Stimulated activated CD4-positive, alpha-beta T cell treated with anti-CD3 and anti-CD28 coated beads, Interleukin-1b, Interleukin-23, amount 100 ng/mL, for 48 hours (primary cell): ENCODE measurements at regions not wholly inside any gene's neighbourhood (a gene's known extent, or its start where the extent isn't known, plus 50 kb on each side); places are given as distances from the start of the nearest gene placed in this dataset.
"Not testable (repeated sequence)": the region's sequence is repeated elsewhere in the genome, so short reads cannot be mapped to it uniquely, and the experiment has no call there.

ENCODE experiments used
- DNase-seq: peaks from one replicate; pipeline ENCODE4 v3.0.0-alpha.2; 2020

DNA sequence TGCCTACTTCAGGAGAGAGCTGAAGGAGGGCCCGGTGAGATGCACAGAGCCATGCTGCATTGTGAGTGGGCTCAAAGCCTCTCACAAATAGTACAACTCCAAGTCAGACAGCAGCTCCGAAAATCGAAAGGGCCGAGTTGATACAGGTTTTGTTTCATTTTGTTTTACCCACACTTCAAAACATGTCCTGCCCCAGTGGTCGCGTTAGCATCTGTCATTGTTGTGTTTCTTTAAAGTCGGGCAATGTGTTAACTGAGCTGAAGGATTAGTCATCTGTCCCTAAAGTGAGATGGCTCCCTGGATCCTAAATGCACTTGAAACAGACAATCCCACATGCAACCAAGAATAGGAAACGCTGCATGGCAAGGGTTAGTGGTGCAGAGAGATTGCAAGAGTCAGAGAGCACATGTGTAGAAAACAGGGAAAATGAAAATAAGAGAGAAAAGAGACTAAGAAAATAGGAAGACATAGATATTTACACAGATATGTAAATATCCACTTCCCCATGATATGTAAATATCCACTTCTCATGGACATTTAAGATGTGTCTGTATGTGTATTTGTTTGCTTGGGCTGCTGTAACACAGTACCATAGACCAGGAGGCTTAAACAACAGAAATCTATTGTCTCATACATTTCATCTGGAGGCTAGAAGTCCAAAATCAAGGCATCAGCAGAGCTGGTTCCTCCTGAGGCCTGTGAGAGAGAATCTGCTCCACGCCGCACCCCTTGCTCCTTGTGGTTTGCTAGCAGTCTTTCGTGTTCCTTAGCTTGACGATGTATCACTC is 131.4 kb upstream of the RAB4A start:
- peak; percentile 33 for DNase-seq

DNA sequence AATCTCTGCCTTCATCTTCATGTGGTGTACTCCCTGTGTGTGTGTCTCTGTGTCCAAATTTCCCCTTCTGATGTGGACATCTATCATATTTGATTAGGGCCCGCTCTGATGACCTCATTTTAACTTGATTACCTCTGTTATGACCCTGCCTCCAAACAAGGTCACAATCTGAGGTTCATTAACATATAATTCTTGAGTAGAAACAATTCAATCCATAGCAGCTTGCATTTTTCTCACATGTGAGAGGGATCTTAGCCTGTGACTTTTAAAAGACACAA is 130.9 kb upstream of the RAB4A start:
- no peak for DNase-seq

- no peak for DNase-seq
These were observed 129.6 kb upstream of the RAB4A start for GRCh38 chr1:229141271-229141670.

GRCh38 chr1:229141689-229142377 is 129.1 kb upstream of the RAB4A start:
- no peak for DNase-seq

- DNase-seq: no peak
These were observed 128.4 kb upstream of the RAB4A start for GRCh38 chr1:229142471-229142870.

GRCh38 chr1:229146647-229147046 is 124.3 kb upstream of the RAB4A start:
- DNase-seq: no peak

GRCh38 chr1:229147072-229147471 is 123.8 kb upstream of the RAB4A start:
- no peak for DNase-seq

- no peak for DNase-seq
These were observed 122.8 kb upstream of the RAB4A start for GRCh38 chr1:229148041-229148671.

DNA sequence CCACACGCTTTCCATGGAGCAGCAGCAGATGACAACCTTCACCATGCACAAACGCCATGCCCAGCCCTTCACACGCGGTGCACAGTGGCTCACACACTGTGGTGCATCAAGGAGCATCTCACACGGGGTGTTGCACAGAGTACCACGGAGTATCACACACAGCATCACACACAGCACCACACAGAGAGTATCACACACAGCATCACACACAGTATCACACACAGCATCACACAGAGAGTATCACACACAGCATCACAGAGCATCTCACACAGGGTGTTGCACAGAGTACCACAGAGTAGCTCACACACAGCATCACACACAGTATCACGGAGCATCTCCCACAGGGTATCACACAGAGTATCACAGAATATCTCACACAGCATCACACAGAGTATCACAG is 122.2 kb upstream of the RAB4A start:
- DNase-seq: no peak

DNA sequence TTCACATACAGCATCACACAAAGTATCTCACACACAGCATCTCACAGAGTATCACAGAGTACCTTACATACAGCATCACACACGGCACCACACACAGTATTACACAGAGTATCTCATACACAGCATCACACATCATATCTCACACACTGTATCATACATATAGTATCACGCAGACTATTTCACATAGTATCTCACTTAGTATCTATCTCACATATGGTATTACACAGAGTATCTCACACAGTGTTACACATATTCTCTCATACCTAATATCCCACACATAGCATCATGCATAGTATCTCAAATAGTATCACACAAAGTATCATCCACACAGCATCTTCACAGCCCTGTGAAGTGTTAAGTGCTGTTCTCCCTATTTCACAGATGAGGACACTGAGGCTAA is 121.5 kb upstream of the RAB4A start:
- DNase-seq: no peak

- DNase-seq: no peak
These were observed 120.4 kb upstream of the RAB4A start for GRCh38 chr1:229150518-229150917.

DNA sequence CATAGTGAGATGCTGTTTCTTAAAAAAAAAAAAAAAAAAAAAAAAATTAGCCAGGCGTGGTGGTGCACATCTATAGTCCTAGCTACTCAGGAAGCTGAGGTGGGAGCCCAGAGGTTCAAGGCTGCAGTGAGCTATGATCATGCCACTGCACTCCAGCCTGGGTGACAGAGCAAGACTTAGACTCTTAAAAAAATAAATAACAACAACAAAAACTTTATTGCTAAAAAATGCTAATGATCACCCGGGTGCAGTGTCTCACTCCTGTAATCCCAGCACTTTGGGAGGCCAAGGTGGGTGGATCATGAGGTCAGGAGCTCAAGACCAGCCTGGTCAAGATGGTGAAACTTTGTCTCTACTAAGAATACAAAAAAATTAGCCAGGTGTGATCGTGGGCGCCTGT is 119.5 kb upstream of the RAB4A start:
- DNase-seq: not testable (repeated sequence)

DNA sequence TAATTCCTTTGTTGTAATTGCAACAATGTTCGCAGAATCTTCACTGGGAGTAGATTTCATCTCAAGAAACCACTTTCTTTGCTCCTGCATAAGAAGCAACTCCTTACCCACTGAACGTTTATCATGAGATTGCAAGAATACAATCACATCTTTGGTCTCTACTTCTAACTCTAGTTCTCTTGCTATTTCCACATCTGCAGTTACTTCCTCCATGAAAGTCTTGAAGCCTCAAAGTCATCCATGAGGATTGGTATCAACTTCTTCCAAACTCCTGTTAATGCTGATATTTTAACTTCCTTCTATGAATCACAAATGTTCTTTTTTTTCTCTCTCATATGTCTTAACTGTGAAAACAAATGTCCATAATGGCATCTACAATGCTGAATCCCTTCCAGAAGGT is 118.6 kb upstream of the RAB4A start:
- DNase-seq: no peak

GRCh38 chr1:229153955-229154548 is 116.9 kb upstream of the RAB4A start:
- DNase-seq: no peak

DNA sequence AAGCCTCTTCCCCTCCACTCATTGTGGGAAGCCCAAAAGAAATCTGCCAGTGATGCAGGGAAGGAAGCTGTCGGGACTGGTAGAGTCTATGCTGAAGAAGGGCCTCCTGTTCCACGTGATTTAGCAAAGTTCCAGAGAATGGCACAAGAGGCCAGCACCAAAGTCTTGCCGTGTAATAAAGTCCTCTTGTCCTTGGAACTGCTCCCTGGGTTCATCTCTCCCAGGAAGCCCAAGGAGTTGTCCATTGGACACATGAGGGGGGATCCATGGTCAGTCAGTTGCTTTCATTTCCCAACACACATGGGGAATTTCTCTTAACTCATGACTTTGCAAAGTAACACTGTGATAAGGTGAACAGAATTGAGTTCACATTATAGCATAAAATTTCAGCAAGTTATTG is 116.1 kb upstream of the RAB4A start:
- no peak for DNase-seq

DNA sequence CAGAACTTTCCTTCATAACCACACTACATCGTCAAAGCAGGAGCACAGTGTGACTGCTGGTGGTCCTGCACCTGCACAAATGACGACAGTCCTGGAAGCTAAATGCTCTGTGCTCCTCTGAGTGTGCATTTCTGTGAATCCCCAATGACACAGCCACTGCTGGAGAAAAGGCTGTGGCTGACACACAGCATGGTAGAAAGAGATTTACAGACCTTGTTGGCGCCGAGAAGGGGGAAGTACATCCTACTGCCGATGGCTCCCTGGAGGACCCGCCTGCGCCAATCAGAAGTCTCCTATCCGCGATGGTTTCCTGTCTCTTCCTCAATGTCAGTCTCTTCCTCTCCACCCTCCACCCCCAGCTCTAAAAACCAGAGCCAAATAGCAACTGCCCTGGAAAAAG is 115.4 kb upstream of the RAB4A start:
- DNase-seq: peak; percentile 19

- no peak for DNase-seq
These were observed 114.0 kb upstream of the RAB4A start for GRCh38 chr1:229156872-229157271.

GRCh38 chr1:229157480-229157879 is 113.4 kb upstream of the RAB4A start:
- no peak for DNase-seq

- DNase-seq: no peak
These were observed 112.5 kb upstream of the RAB4A start for GRCh38 chr1:229158341-229158921.

DNA sequence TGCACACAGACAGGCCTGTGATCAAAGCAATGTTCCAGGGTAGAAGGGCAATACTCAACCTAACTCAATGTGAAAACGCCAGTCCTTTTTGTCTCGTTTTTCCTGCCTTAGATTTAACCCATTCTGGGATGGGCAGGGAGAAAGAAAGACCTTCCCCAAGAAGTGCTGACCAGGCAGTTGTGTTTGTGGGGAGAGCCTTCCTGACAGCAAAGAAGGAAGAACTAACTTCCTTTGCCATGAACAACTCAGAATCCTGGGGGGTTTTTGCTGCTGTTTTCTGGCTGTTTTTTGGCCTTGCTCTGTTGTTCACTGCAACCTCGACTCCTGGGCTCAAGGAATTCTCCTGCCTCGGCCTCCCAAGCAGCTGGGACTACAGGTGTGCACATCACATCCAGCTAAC is 112.0 kb upstream of the RAB4A start:
- no peak for DNase-seq

DNA sequence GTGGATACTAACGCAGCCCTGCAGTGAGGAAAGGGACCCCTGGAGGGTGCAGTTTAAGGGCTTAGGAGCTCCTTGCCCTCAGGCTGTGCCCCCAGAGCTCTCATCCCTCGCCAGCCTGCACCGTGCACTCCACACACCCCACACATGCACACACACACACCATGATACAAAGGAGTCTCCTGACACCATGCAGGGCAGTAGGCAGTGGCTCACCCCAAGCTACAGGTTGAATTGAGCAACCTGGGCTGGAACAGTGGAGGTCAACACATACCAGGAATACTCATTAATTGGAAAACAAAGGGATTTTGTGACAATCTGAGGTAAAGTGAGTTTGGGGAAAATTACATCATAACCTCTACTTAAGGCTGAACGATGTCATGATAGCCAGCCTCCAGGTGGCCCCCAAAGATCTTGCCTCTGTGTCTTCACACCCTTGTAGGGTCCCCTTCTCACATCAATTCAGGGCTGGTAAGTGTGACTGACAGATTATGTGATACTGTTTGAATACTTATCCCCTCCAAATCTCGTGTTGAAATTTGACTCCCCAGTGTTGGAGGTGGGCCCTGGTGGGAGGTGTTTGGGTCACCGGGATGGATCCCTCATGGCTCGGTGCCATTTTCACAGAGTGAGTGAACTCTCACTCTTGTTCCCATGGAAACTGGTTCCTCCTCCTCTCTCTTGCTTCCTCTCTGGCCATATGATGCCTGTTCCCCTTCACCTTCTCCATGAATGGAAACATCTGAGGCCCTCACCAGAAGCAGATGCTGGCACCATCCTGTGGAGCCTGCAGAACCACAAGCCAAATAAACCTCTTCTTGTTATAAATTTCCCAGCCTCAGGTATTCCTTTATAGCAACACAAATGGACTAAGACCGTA is 111.0 kb upstream of the RAB4A start:
- DNase-seq: no peak

DNA sequence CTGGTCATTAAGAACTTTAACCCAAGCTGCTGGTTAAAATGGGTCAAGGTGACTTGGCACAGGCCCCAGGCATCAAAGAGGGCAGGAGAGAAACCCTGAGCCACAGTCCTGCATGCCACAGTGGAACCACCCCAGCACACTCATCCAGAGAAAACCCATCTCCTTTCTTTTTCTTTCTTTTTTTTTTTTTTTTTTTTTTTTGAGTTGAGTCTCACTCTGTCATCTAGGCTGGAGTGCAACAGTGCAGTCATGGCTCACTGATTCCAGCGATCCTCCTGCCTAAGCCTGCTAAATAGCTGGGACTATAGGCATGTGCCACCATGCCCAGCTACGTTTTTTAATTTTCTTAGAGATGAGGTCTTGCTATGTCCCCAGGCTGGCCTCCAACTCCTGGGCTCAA is 109.2 kb upstream of the RAB4A start:
- DNase-seq: no peak
